H9 (cell line): ENCODE measurements at regions not wholly inside any gene's neighbourhood (a gene's known extent, or its start where the extent isn't known, plus 50 kb on each side); places are given as distances from the start of the nearest gene placed in this dataset.

Experiments used
- DNase-seq: peaks from one replicate; pipeline ENCODE4 v3.0.0-alpha.2; 2017
- H2AFZ ChIP-seq: one replicate; pipeline ENCODE4 v1.6.1; 2013; ENCODE audit warnings: mild to moderate bottlenecking, low read length, control low read depth, moderate library complexity
- H2AK5ac ChIP-seq: 2 replicates; pipeline ENCODE4 v1.6.1; 2013; ENCODE audit warnings: low read length, control low read depth, mixed read lengths; ENCODE audit not compliant: insufficient read length
- H2BK120ac ChIP-seq: one replicate; pipeline ENCODE4 v1.6.1; 2013; ENCODE audit warnings: low read depth, mild to moderate bottlenecking, low read length, control low read depth, inconsistent platforms; ENCODE audit not compliant: poor library complexity, severe bottlenecking
- H2BK12ac ChIP-seq: 2 replicates; pipeline ENCODE4 v1.6.1; 2013; ENCODE audit warnings: low read length, control low read depth, mixed read lengths, low read depth; ENCODE audit not compliant: insufficient read length
- H2BK15ac ChIP-seq: 2 replicates; pipeline ENCODE4 v1.6.1; 2013; ENCODE audit warnings: low read depth, low read length, control low read depth
- H2BK20ac ChIP-seq: one replicate; pipeline ENCODE4 v1.6.1; 2013; ENCODE audit warnings: low read depth, mild to moderate bottlenecking, low read length, control low read depth, inconsistent platforms; ENCODE audit not compliant: poor library complexity, severe bottlenecking
- H2BK5ac ChIP-seq: 2 replicates; pipeline ENCODE4 v1.6.1; 2013; ENCODE audit warnings: low read length, control low read depth, mixed read lengths; ENCODE audit not compliant: insufficient read length
- H3K14ac ChIP-seq: 2 replicates; pipeline ENCODE4 v1.6.1; 2013; ENCODE audit warnings: low read length, control low read depth; ENCODE audit not compliant: insufficient read depth
- H3K18ac ChIP-seq: 2 replicates; pipeline ENCODE4 v1.6.1; 2013; ENCODE audit warnings: low read depth, mild to moderate bottlenecking, mixed read lengths, low read length, control low read depth; ENCODE audit not compliant: insufficient read length
- H3K23ac ChIP-seq: 2 replicates; pipeline ENCODE4 v1.6.1; 2013; ENCODE audit warnings: low read length, control low read depth, mixed read lengths, low read depth; ENCODE audit not compliant: insufficient read length
- H3K23me2 ChIP-seq: 2 replicates; pipeline ENCODE4 v1.6.1; 2013; ENCODE audit warnings: low read depth, mild to moderate bottlenecking, mixed read lengths, low read length, control low read depth; ENCODE audit not compliant: insufficient read length, poor library complexity, severe bottlenecking
- H3K27ac ChIP-seq: 2 replicates; pipeline ENCODE4 v1.5.1; 2013; ENCODE audit warnings: low read length, control low read depth, mixed read lengths, low read depth; ENCODE audit not compliant: insufficient read length
- H3K27me3 ChIP-seq: 2 replicates; pipeline ENCODE4 v1.6.1; 2013; ENCODE audit warnings: low read length, control low read depth, inconsistent platforms; ENCODE audit not compliant: insufficient read depth
- H3K4ac ChIP-seq: 2 replicates; pipeline ENCODE4 v1.6.1; 2013; ENCODE audit warnings: low read depth, mild to moderate bottlenecking, control low read depth, inconsistent platforms, low read length, moderate library complexity
- H3K4me1 ChIP-seq: 2 replicates; pipeline ENCODE4 v1.6.1; 2013; ENCODE audit warnings: low read length, control low read depth, inconsistent platforms; ENCODE audit not compliant: insufficient read depth
- H3K4me2 ChIP-seq: 2 replicates; pipeline ENCODE4 v1.6.1; 2013; ENCODE audit warnings: low read length, control low read depth, mixed read lengths; ENCODE audit not compliant: insufficient read length, insufficient read depth
- H3K56ac ChIP-seq: 2 replicates; pipeline ENCODE4 v1.6.1; 2013; ENCODE audit warnings: low read depth, mild to moderate bottlenecking, mixed read lengths, low read length, control low read depth; ENCODE audit not compliant: insufficient read length
- H3K79me1 ChIP-seq: 2 replicates; pipeline ENCODE4 v1.6.1; 2013; ENCODE audit warnings: low read depth, mild to moderate bottlenecking, moderate library complexity, low read length, control low read depth, inconsistent platforms; ENCODE audit not compliant: insufficient read depth, poor library complexity, severe bottlenecking
- H3K79me2 ChIP-seq: 2 replicates; pipeline ENCODE4 v1.6.1; 2013; ENCODE audit warnings: low read length, control low read depth, inconsistent platforms; ENCODE audit not compliant: insufficient read depth
- H3K9ac ChIP-seq: 2 replicates; pipeline ENCODE4 v1.6.1; 2013; ENCODE audit warnings: low read length, control low read depth, mixed read lengths; ENCODE audit not compliant: insufficient read length; ENCODE audit errors: extremely low read depth
- H3K9me3 ChIP-seq: one replicate; pipeline ENCODE4 v1.6.1; 2013; ENCODE audit warnings: low read depth, low read length, inconsistent platforms; ENCODE audit not compliant: control insufficient read depth
- H3T11ph ChIP-seq: one replicate; pipeline ENCODE4 v1.6.1; 2013; ENCODE audit warnings: mild to moderate bottlenecking, low read length, control low read depth, inconsistent platforms
- H4K20me1 ChIP-seq: one replicate; pipeline ENCODE4 v1.6.1; 2013; ENCODE audit not compliant: control insufficient read depth, insufficient read length, insufficient read depth
- H4K5ac ChIP-seq: 2 replicates; pipeline ENCODE4 v1.6.1; 2013; ENCODE audit warnings: low read depth, mild to moderate bottlenecking, mixed read lengths, low read length, control low read depth; ENCODE audit not compliant: insufficient read length
- H4K8ac ChIP-seq: replicated peaks from 2 replicates; pipeline ENCODE4 v1.6.1; 2013; ENCODE audit warnings: low read length, control low read depth, mixed read lengths, low read depth; ENCODE audit not compliant: insufficient read length
- H4K91ac ChIP-seq: 2 replicates; pipeline ENCODE4 v1.6.1; 2013; ENCODE audit warnings: low read depth, mild to moderate bottlenecking, moderate library complexity, mixed read lengths, low read length, control low read depth; ENCODE audit not compliant: insufficient read length
- H3K27ac Mint-ChIP-seq, 3 experiments: 2 replicates in 2 of 3; 3 replicates in 1 of 3; pipeline ENCODE4 v1.8.0; 2020 to 2021; ENCODE audit warnings: mixed read lengths in 3 of 3, mild to moderate bottlenecking in 1 of 3, moderate library complexity in 1 of 3
- H3K27me3 Mint-ChIP-seq: 2 replicates; pipeline ENCODE4 v1.8.0; 2021; ENCODE audit warnings: low read depth, mild to moderate bottlenecking, moderate library complexity, mixed read lengths
- H3K36me3 Mint-ChIP-seq, 3 experiments: 2 replicates in 2 of 3; 3 replicates in 1 of 3; pipeline ENCODE4 v1.8.0; 2020 to 2021; ENCODE audit warnings: low read depth in 3 of 3, mixed read lengths in 3 of 3; ENCODE audit not compliant: insufficient read depth in 1 of 3
- H3K4me1 Mint-ChIP-seq, 2 experiments: 2 replicates each; pipeline ENCODE4 v1.8.0; 2020; ENCODE audit warnings: mixed read lengths in 2 of 2
- H3K4me3 Mint-ChIP-seq, 2 experiments: 2 replicates in 1 of 2; 3 replicates in 1 of 2; pipeline ENCODE4 v1.8.0; 2020 to 2021; ENCODE audit warnings: mild to moderate bottlenecking in 2 of 2, mixed read lengths in 2 of 2, moderate library complexity in 1 of 2
- H3K9me3 Mint-ChIP-seq, 2 experiments: 2 replicates in 1 of 2; 3 replicates in 1 of 2; pipeline ENCODE4 v1.8.0; 2020; ENCODE audit warnings: mild to moderate bottlenecking in 2 of 2, mixed read lengths in 2 of 2, moderate library complexity in 1 of 2
- CTCF ChIP-seq: fragments of 200-600 bp; sonication (generic); conservative IDR thresholded peaks from 3 replicates; pipeline ENCODE4 v1.8.0; 2021; ENCODE audit warnings: antibody characterized with exemption, mild to moderate bottlenecking
- WGBS: extraction: QIAGEN DNeasy Blood & Tissue Kit; methylation state at CpG from one replicate; pipeline ENCODE4 v1.1.7; 2013; ENCODE audit warnings: missing lambda C conversion rate, low lambda C conversion rate, mixed read lengths; ENCODE audit not compliant: insufficient read length; ENCODE audit errors: extremely low coverage; 5-methylcytosine and 5-hydroxymethylcytosine counted together

- Histone ChIP-seq H3K23me2 (no peaks in the 10 kb centered on the region), H3K14ac (no peak overlapping the region), H2BK20ac (no peak overlapping the region), H3K27ac (no peak overlapping the region), H3K4me1 (no peaks in the 10 kb centered on the region), H3K27me3 (no peaks in the 10 kb centered on the region), H3K4me2 (no peak overlapping the region), H2BK120ac (no peak overlapping the region), H3K9ac (no peak overlapping the region), H4K8ac (no peak overlapping the region), H3K18ac (no peak overlapping the region), H4K20me1 (no peaks in the 10 kb centered on the region), H2AK5ac (no peak overlapping the region), H4K91ac (no peak overlapping the region), H2BK15ac (no peak overlapping the region), H3K9me3 (peaks cover 94% of the 10 kb centered on the region), H3T11ph (no peak overlapping the region), H2BK5ac (no peak overlapping the region), H3K79me1 (no peaks in the 10 kb centered on the region), H3K56ac (no peak overlapping the region), H3K79me2 (no peaks in the 10 kb centered on the region), H2AFZ (no peak overlapping the region), H3K23ac (no peak overlapping the region), H2BK12ac (no peak overlapping the region), H3K4ac (no peak overlapping the region), H4K5ac (no peak overlapping the region)
- Mint-ChIP-seq H3K27me3 (peaks cover 8% of the 10 kb centered on the region), H3K9me3 (peaks cover 91 to 95% of the 10 kb centered on the region in 2 experiments), H3K27ac (no peak overlapping the region), H3K4me1 (no peaks in the 10 kb centered on the region), H3K4me3 (no peak overlapping the region), H3K36me3 (peaks cover 69 to 74% (median 72%) of the 10 kb centered on the region in 3 experiments)
- no peak for TF ChIP-seq CTCF
- no CpG with 5 or more reads among the region's 5 CpGs for WGBS
- DNase-seq = no peak
Observed at GRCh38 chr10:42519761-42520460, 118.5 kb downstream of the ZNF33B start.
